HG03558 (cell line): ENCODE measurements at regions not wholly inside any gene's neighbourhood (a gene's known extent, or its start where the extent isn't known, plus 50 kb on each side); places are given as distances from the start of the nearest gene placed in this dataset.

Experiments
- ATAC-seq: cut with Tn5 transposase; IDR thresholded peaks from one replicate; pipeline ENCODE4 v1.9.1; 2021; ENCODE audit warnings: moderate number of reproducible peaks; ENCODE audit not compliant: unreplicated experiment; ENCODE audit errors: extremely low read depth

GRCh38 chr16:80367037-80367658, 173.6 kb upstream of the DYNLRB2 start:
- no peak for ATAC-seq

GRCh38 chr16:80366023-80366422, 174.8 kb upstream of the DYNLRB2 start:
- ATAC-seq: no peak

GRCh38 chr16:80362816-80363215, 178.0 kb upstream of the DYNLRB2 start:
- ATAC-seq: no peak

GRCh38 chr16:80356365-80356764, 184.4 kb upstream of the DYNLRB2 start:
- ATAC-seq: no peak

GRCh38 chr16:80355335-80355734, 185.5 kb upstream of the DYNLRB2 start:
- no peak for ATAC-seq

GRCh38 chr16:80350061-80350460, 190.7 kb upstream of the DYNLRB2 start:
- ATAC-seq: no peak

GRCh38 chr16:80347900-80348299, 192.9 kb upstream of the DYNLRB2 start:
- ATAC-seq: no peak

- ATAC-seq: no peak
Observed at GRCh38 chr16:80347002-80347401, 193.8 kb upstream of the DYNLRB2 start.

- ATAC-seq: no peak
Observed at GRCh38 chr16:80346111-80346632, 194.6 kb upstream of the DYNLRB2 start.

GRCh38 chr16:80345701-80346100, 195.1 kb upstream of the DYNLRB2 start:
- ATAC-seq: no peak

- no peak for ATAC-seq
Observed at GRCh38 chr16:80344570-80344969, 196.2 kb upstream of the DYNLRB2 start.

- ATAC-seq: no peak
Observed at GRCh38 chr16:80341263-80341662, 199.5 kb upstream of the DYNLRB2 start.

- ATAC-seq: no peak
Observed at GRCh38 chr16:80337786-80338185, 203.0 kb upstream of the DYNLRB2 start.

GRCh38 chr16:80330803-80331202, 210.0 kb upstream of the DYNLRB2 start:
- ATAC-seq: no peak

- no peak for ATAC-seq
Observed at GRCh38 chr16:80330150-80330549, 210.6 kb upstream of the DYNLRB2 start.

- ATAC-seq: no peak
Observed at GRCh38 chr16:80327740-80328139, 213.1 kb upstream of the DYNLRB2 start.

- no peak for ATAC-seq
Observed at GRCh38 chr16:80324371-80324770, 216.4 kb upstream of the DYNLRB2 start.

GRCh38 chr16:80323808-80324195, 217.0 kb upstream of the DYNLRB2 start:
- ATAC-seq: no peak

GRCh38 chr16:80323187-80323807, 217.5 kb upstream of the DYNLRB2 start:
- no peak for ATAC-seq

GRCh38 chr16:80319181-80319580, 221.6 kb upstream of the DYNLRB2 start:
- ATAC-seq: no peak

- ATAC-seq: no peak
Observed at GRCh38 chr16:80318107-80318506, 222.7 kb upstream of the DYNLRB2 start.

GRCh38 chr16:80317599-80318037, 223.2 kb upstream of the DYNLRB2 start:
- no peak for ATAC-seq
